ENCODE measurements at regions not wholly inside any gene's neighbourhood (a gene's known extent, or its start where the extent isn't known, plus 50 kb on each side); places are given as distances from the start of the nearest gene placed in this dataset.

GRCh38 chr4:165709973-165710526, 163.0 kb upstream of the TLL1 start:
- in situ Hi-C loops (cut with MboI; ENCODE audit: low pct_unique_long_range_greater_than_20kb, low sequenced_read_pairs), result no loop called here

GRCh38 chr4:165711436-165711835, 161.6 kb upstream of the TLL1 start:
- no peak for DNase-seq

More at GRCh38 chr4:165709973-165710526, 163.0 kb upstream of the TLL1 start:
- no peak for DNase-seq

GRCh38 chr4:165711912-165712311, 161.1 kb upstream of the TLL1 start:
- DNase-seq, result no peak
- in situ Hi-C loops (cut with MboI; ENCODE audit: low pct_unique_long_range_greater_than_20kb, low sequenced_read_pairs), result no loop called here

More at GRCh38 chr4:165711436-165711835, 161.6 kb upstream of the TLL1 start:
- in situ Hi-C loops (cut with MboI; ENCODE audit: low pct_unique_long_range_greater_than_20kb, low sequenced_read_pairs), result no loop called here

GRCh38 chr4:165714650-165715049, 158.4 kb upstream of the TLL1 start:
- in situ Hi-C loops (cut with MboI; ENCODE audit: low pct_unique_long_range_greater_than_20kb, low sequenced_read_pairs), result no loop called here
- no peak for DNase-seq

- in situ Hi-C loops (cut with MboI; ENCODE audit: low pct_unique_long_range_greater_than_20kb, low sequenced_read_pairs), result no loop called here
- no peak for DNase-seq
Measured at GRCh38 chr4:165715211-165715610, 157.8 kb upstream of the TLL1 start.

GRCh38 chr4:165715989-165716388, 157.0 kb upstream of the TLL1 start:
- in situ Hi-C loops (cut with MboI; ENCODE audit: low pct_unique_long_range_greater_than_20kb, low sequenced_read_pairs), result no loop called here
- DNase-seq, result no peak

GRCh38 chr4:165716472-165716871, 156.6 kb upstream of the TLL1 start:
- DNase-seq, result no peak
- in situ Hi-C loops (cut with MboI; ENCODE audit: low pct_unique_long_range_greater_than_20kb, low sequenced_read_pairs), result no loop called here

GRCh38 chr4:165718660-165719059, 154.4 kb upstream of the TLL1 start:
- in situ Hi-C loops (cut with MboI; ENCODE audit: low pct_unique_long_range_greater_than_20kb, low sequenced_read_pairs), result no loop called here
- no peak for DNase-seq

GRCh38 chr4:165720411-165721082, 152.5 kb upstream of the TLL1 start:
- in situ Hi-C loops (cut with MboI; ENCODE audit: low pct_unique_long_range_greater_than_20kb, low sequenced_read_pairs), result no loop called here
- DNase-seq, result no peak

GRCh38 chr4:165721815-165722214, 151.2 kb upstream of the TLL1 start:
- DNase-seq, result no peak
- in situ Hi-C loops (cut with MboI; ENCODE audit: low pct_unique_long_range_greater_than_20kb, low sequenced_read_pairs), result no loop called here

GRCh38 chr4:165723051-165723795, 149.8 kb upstream of the TLL1 start:
- in situ Hi-C loops (cut with MboI; ENCODE audit: low pct_unique_long_range_greater_than_20kb, low sequenced_read_pairs), result no loop called here
- DNase-seq, result no peak

GRCh38 chr4:165724786-165725185, 148.3 kb upstream of the TLL1 start:
- in situ Hi-C loops (cut with MboI; ENCODE audit: low pct_unique_long_range_greater_than_20kb, low sequenced_read_pairs), result no loop called here

GRCh38 chr4:165725352-165725751, 147.7 kb upstream of the TLL1 start:
- in situ Hi-C loops (cut with MboI; ENCODE audit: low pct_unique_long_range_greater_than_20kb, low sequenced_read_pairs), result no loop called here
- DNase-seq, result no peak

More at GRCh38 chr4:165724786-165725185, 148.3 kb upstream of the TLL1 start:
- DNase-seq, result no peak

GRCh38 chr4:165726831-165727230, 146.2 kb upstream of the TLL1 start:
- in situ Hi-C loops (cut with MboI; ENCODE audit: low pct_unique_long_range_greater_than_20kb, low sequenced_read_pairs), result no loop called here
- DNase-seq, result no peak

GRCh38 chr4:165737309-165737972, 135.6 kb upstream of the TLL1 start:
- in situ Hi-C loops (cut with MboI; ENCODE audit: low pct_unique_long_range_greater_than_20kb, low sequenced_read_pairs), result no loop called here
- DNase-seq, result no peak

- in situ Hi-C loops (cut with MboI; ENCODE audit: low pct_unique_long_range_greater_than_20kb, low sequenced_read_pairs), result no loop called here
- DNase-seq, result no peak
Measured at GRCh38 chr4:165738571-165738970, 134.5 kb upstream of the TLL1 start.

- in situ Hi-C loops (cut with MboI; ENCODE audit: low pct_unique_long_range_greater_than_20kb, low sequenced_read_pairs), result no loop called here
- DNase-seq, result no peak
Measured at GRCh38 chr4:165740911-165741310, 132.1 kb upstream of the TLL1 start.

GRCh38 chr4:165743422-165743821, 129.6 kb upstream of the TLL1 start:
- in situ Hi-C loops (cut with MboI; ENCODE audit: low pct_unique_long_range_greater_than_20kb, low sequenced_read_pairs), result no loop called here

GRCh38 chr4:165744370-165744769, 128.7 kb upstream of the TLL1 start:
- DNase-seq, result no peak
- in situ Hi-C loops (cut with MboI; ENCODE audit: low pct_unique_long_range_greater_than_20kb, low sequenced_read_pairs), result no loop called here

More at GRCh38 chr4:165743422-165743821, 129.6 kb upstream of the TLL1 start:
- DNase-seq, result no peak

- in situ Hi-C loops (cut with MboI; ENCODE audit: low pct_unique_long_range_greater_than_20kb, low sequenced_read_pairs), result no loop called here
- no peak for DNase-seq
Measured at GRCh38 chr4:165748321-165748720, 124.7 kb upstream of the TLL1 start.
